GM19238 (cell line): ENCODE measurements at regions not wholly inside any gene's neighbourhood (a gene's known extent, or its start where the extent isn't known, plus 50 kb on each side); places are given as distances from the start of the nearest gene placed in this dataset.

Experiments
- DNase-seq: peaks from one replicate; pipeline ENCODE4 v3.0.0; 2011; ENCODE audit warnings: low spot score; ENCODE audit not compliant: insufficient read length

- DNase-seq, result no peak
Observed at GRCh38 chr16:14337303-14338191, 266.4 kb downstream of the MRTFB start.

- no peak for DNase-seq
Observed at GRCh38 chr16:14335297-14335696, 264.2 kb downstream of the MRTFB start.

GRCh38 chr16:14334366-14335080 lies 263.4 kb downstream of the MRTFB start:
- DNase-seq, result no peak

GRCh38 chr16:14333361-14333760 lies 262.2 kb downstream of the MRTFB start:
- DNase-seq, result no peak

- DNase-seq, result no peak
Observed at GRCh38 chr16:14331020-14331419, 259.9 kb downstream of the MRTFB start.

GRCh38 chr16:14329727-14330350 lies 258.7 kb downstream of the MRTFB start:
- no peak for DNase-seq

- DNase-seq, result no peak
Observed at GRCh38 chr16:14325502-14326401, 254.6 kb downstream of the MRTFB start.

GRCh38 chr16:14324581-14324980 lies 253.5 kb downstream of the MRTFB start:
- no peak for DNase-seq

- DNase-seq, result no peak
Observed at GRCh38 chr16:14322186-14322585, 251.1 kb downstream of the MRTFB start.

- no peak for DNase-seq
Observed at GRCh38 chr16:14321542-14321941, 250.4 kb downstream of the MRTFB start.

- DNase-seq, result no peak
Observed at GRCh38 chr16:14320406-14320805, 249.3 kb downstream of the MRTFB start.
